ENCODE measurements at regions not wholly inside any gene's neighbourhood (a gene's known extent, or its start where the extent isn't known, plus 50 kb on each side); places are given as distances from the start of the nearest gene placed in this dataset.

DNA sequence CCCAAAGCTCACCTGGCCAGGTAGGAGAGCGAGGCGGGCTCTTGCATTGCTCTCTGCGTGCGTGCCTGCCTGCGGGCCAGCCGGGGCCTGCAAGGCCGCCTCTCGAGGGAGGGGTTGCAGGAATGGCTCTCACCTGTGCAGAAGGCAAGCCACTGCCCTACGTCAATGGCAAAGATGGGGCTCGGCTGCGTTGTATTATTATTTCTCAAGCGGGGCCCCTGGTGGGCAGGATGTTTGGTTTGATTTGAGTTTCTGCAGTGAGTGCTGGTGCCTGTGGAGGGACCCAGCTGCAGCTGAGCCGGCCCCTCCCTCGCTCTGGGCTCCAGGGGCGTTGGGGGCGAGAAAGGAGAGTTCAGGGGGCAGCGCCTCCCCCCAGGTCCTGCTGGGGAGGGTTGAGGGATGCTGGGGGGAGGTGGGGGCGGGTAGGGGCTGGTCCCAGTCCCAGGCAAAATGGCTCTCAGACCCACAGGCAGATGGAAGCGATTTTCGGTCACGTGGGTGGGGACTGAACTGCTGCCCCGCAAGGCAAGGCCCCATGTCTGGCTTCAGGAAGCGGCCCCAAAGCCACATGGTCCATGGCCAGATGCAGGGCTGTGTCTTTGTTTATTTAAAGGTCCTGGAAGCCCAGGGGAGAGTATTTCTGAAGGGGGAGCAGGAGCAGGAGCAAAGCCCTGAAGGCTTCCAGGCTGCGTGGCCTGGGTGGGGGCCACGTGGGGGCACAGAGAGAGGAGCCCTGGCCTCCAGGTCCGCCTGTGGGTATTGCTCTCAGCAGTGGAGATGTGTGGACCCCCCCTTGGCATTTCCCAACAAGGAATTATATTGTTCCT lies 338.8 kb downstream of the SEC14L1 start:
- peak in 1 of 2 donors; percentile 48 for DNase-seq
- no peaks in the 10 kb centered on the region for H3K27me3 ChIP-seq
- peaks cover 48 to 59% (median 52%) of the 10 kb centered on the region in 4 donors for H3K4me1 ChIP-seq
- 81 to 84% methylated on average over 13 to 26 of the region's 26 CpGs for WGBS, 2 donors
- H3K27ac ChIP-seq, result peak overlapping the region in 1 of 4 donors; percentile 1
- H3K4me3 ChIP-seq, result no peak overlapping the region
- TF ChIP-seq POLR2A (IDR thresholded peaks at IDR 0.05), result no peak
- no peak for TF ChIP-seq EP300 (IDR thresholded peaks at IDR 0.05)
- TF ChIP-seq, protein P1, sequence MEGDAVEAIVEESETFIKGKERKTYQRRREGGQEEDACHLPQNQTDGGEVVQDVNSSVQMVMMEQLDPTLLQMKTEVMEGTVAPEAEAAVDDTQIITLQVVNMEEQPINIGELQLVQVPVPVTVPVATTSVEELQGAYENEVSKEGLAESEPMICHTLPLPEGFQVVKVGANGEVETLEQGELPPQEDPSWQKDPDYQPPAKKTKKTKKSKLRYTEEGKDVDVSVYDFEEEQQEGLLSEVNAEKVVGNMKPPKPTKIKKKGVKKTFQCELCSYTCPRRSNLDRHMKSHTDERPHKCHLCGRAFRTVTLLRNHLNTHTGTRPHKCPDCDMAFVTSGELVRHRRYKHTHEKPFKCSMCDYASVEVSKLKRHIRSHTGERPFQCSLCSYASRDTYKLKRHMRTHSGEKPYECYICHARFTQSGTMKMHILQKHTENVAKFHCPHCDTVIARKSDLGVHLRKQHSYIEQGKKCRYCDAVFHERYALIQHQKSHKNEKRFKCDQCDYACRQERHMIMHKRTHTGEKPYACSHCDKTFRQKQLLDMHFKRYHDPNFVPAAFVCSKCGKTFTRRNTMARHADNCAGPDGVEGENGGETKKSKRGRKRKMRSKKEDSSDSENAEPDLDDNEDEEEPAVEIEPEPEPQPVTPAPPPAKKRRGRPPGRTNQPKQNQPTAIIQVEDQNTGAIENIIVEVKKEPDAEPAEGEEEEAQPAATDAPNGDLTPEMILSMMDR (IDR thresholded peaks at IDR 0.05), result no peak
- TF ChIP-seq POLR2AphosphoS5 (IDR thresholded peaks at IDR 0.05), result no peak
- no peak for ATAC-seq (ENCODE audit: low FRiP score in 2 of 2)
- H3K9me3 ChIP-seq, result no peaks in the 10 kb centered on the region
- H3K36me3 ChIP-seq, result peaks cover 5 to 25% (median 20%) of the 10 kb centered on the region in 4 donors

DNA sequence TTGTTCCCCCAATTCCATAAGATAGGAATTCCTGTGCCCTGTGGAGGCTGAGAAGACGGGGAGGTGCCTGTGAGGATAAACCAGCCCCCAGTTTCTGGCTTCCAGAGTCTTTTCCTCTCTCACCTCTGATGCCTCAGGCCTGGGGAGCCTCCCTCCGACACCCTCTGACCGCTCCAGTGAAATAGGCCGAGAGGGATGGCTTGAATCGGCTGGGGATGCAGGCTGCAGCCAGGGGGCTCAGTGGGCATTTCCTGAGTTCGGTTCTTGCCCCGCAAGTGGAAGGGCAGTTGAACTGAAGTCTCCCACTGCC lies 339.4 kb downstream of the SEC14L1 start:
- H3K36me3 ChIP-seq, result peaks cover 5 to 25% (median 20%) of the 10 kb centered on the region in 4 donors
- no peak overlapping the region for H3K27ac ChIP-seq
- DNase-seq, result no peak
- peaks cover 42 to 53% (median 47%) of the 10 kb centered on the region in 4 donors for H3K4me1 ChIP-seq
- 82 to 97% methylated on average over 5 to 7 of the region's 7 CpGs for WGBS, 2 donors
- no peak for ATAC-seq (ENCODE audit: low FRiP score in 2 of 2)
- no peaks in the 10 kb centered on the region for H3K27me3 ChIP-seq
- TF ChIP-seq EP300 (IDR thresholded peaks at IDR 0.05), result no peak
- no peak for TF ChIP-seq POLR2AphosphoS5 (IDR thresholded peaks at IDR 0.05)
- no peak for TF ChIP-seq POLR2A (IDR thresholded peaks at IDR 0.05)
- TF ChIP-seq, protein P1 (IDR thresholded peaks at IDR 0.05), result no peak
- H3K9me3 ChIP-seq, result no peaks in the 10 kb centered on the region
- no peak overlapping the region for H3K4me3 ChIP-seq

DNA sequence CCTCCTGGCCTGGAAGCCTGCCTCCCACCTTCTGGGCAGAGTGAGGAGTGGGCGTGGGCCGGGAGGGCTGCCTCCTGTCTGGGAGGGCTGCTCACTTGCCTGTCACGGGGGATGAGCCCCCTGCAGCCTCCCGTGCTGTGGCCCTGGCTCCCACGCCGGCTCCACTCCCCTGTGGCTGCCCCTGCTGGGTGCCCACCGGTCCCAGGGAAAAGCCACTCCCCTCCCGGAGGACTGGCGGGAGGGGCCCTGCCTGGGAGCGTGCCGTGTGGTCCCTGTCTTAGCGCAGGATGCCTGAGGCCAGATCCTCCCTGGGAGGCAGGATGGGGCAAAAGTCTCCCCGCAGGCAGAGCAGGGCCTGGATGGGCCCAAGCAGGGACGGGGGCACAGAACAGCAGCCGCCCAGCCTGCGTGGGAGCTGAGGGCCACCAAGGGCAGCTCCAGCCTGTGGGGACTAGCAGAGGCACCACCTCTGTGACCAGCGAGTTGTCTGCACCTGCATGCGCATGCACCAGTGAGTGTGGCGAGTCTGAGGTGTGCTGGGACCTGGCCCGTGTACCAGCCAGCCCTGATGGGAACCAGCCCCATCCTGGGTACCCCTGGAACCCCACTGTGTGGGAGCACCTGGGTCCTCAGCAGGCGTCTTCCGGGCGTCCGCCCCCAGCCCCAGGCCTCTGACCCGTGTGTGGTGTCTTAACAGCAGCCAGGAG lies 339.9 kb downstream of the SEC14L1 start:
- H3K27ac ChIP-seq, result no peak overlapping the region
- TF ChIP-seq POLR2A (IDR thresholded peaks at IDR 0.05), result no peak
- TF ChIP-seq POLR2AphosphoS5 (IDR thresholded peaks at IDR 0.05), result no peak
- TF ChIP-seq, protein P1 (IDR thresholded peaks at IDR 0.05), result no peak
- no peak for TF ChIP-seq EP300 (IDR thresholded peaks at IDR 0.05)
- ATAC-seq (ENCODE audit: low FRiP score in 2 of 2) (no peak), DNase-seq (peak in 1 of 2 donors; percentile 77)
- H3K9me3 ChIP-seq, result no peaks in the 10 kb centered on the region
- WGBS, 2 donors, result 82% methylated on average over 19 of the region's 25 CpGs; no CpG with 5 or more reads in 1 of the 2 donors
- no peak overlapping the region for H3K4me3 ChIP-seq
- peaks cover 37 to 48% (median 42%) of the 10 kb centered on the region in 4 donors for H3K4me1 ChIP-seq
- no peaks in the 10 kb centered on the region for H3K27me3 ChIP-seq
- peaks cover 5 to 26% (median 20%) of the 10 kb centered on the region in 4 donors for H3K36me3 ChIP-seq

DNA sequence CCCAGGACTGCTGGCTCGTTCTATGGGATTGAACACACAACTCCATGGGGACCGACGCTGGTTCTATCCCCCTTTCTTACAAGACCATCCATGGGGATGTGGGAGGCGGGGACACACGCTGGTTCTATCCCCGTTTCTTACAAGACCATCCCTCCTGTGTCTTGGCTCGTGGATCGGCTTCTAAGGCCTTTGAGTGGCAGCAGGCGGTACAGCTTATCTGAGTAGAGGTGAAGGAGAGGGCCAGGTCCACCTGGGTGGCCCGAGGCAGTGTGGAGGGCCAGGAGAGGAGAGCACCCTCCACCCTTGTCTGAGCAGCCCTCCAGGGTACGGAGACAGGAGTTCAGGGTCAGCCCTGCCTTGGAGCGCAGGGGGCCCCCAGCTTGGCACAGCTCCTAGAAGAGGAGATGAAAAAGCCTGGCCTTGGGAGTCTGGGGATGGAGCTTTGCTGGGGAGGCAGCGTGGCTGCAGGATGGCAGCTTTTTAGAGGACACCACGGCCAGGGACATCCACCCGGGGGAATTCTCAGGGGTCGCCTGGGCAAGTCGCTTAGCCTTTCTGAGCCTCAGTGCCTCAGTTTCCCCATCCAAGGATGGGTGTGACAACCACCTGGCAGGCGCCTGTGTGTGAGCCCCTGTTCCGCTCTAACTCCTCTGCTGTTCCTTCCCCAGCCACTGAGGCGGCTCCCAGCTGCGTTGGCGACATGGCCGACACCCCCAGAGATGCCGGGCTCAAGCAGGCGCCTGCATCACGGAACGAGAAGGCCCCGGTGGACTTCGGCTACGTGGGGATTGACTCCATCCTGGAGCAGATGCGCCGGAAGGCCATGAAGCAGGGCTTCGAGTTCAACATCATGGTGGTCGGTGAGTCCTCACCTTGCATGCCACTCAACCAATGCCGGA lies 341.0 kb downstream of the SEC14L1 start:
- Histone ChIP-seq H3K4me3 (no peak overlapping the region), H3K27me3 (no peaks in the 10 kb centered on the region), H3K27ac (no peak overlapping the region), H3K4me1 (peaks cover 26 to 38% (median 31%) of the 10 kb centered on the region in 4 donors), H3K9me3 (no peaks in the 10 kb centered on the region), H3K36me3 (peaks cover 5 to 28% (median 21%) of the 10 kb centered on the region in 4 donors)
- WGBS, 2 donors, result 93 to 95% methylated on average over 28 to 33 of the region's 35 CpGs
- DNase-seq (no peak), ATAC-seq (ENCODE audit: low FRiP score in 2 of 2) (no peak)
- TF ChIP-seq EP300 (IDR thresholded peaks at IDR 0.05), result no peak
- TF ChIP-seq, protein P1 (IDR thresholded peaks at IDR 0.05), result no peak
- no peak for TF ChIP-seq POLR2AphosphoS5 (IDR thresholded peaks at IDR 0.05)
- no peak for TF ChIP-seq POLR2A (IDR thresholded peaks at IDR 0.05)

All from upper lobe of left lung (tissue), 6 donors.